DOHH2 (cell line): ENCODE measurements at regions not wholly inside any gene's neighbourhood (a gene's known extent, or its start where the extent isn't known, plus 50 kb on each side); places are given as distances from the start of the nearest gene placed in this dataset.

Experiments
- H3F3A ChIP-seq: fragments of 200-600 bp; sonication (generic), shearing (Covaris generic); 2 replicates; pipeline ENCODE4 v1.6.0; 2016; ENCODE audit warnings: antibody characterized with exemption, mild to moderate bottlenecking; ENCODE audit not compliant: control insufficient read depth, insufficient read depth
- H3K27ac ChIP-seq: fragments of 200-600 bp; sonication (generic); 2 replicates; pipeline ENCODE4 v1.5.1; 2014; ENCODE audit warnings: low read depth, mild to moderate bottlenecking, low read length, moderate library complexity
- H3K27me3 ChIP-seq: fragments of 200-600 bp; sonication (generic); 2 replicates; pipeline ENCODE4 v1.6.1; 2014; ENCODE audit warnings: mild to moderate bottlenecking, low read length, mixed read lengths; ENCODE audit not compliant: control insufficient read depth
- H3K36me3 ChIP-seq: fragments of 200-600 bp; sonication (generic); 2 replicates; pipeline ENCODE4 v1.6.1; 2014; ENCODE audit warnings: mild to moderate bottlenecking, low read length, moderate library complexity, mixed read lengths; ENCODE audit not compliant: control insufficient read depth
- H3K4me1 ChIP-seq: fragments of 200-600 bp; sonication (generic); 2 replicates; pipeline ENCODE4 v1.6.1; 2014; ENCODE audit warnings: mild to moderate bottlenecking, low read length, mixed read lengths; ENCODE audit not compliant: control insufficient read depth
- H3K4me2 ChIP-seq: fragments of 200-600 bp; sonication (generic); 2 replicates; pipeline ENCODE4 v1.6.0; 2014; ENCODE audit warnings: mild to moderate bottlenecking, low read length, moderate library complexity
- H3K4me3 ChIP-seq: fragments of 200-600 bp; sonication (generic); 2 replicates; pipeline ENCODE4 v1.5.1; 2014; ENCODE audit warnings: mild to moderate bottlenecking, low read length, mixed read lengths
- H3K79me2 ChIP-seq: fragments of 200-600 bp; sonication (generic); 2 replicates; pipeline ENCODE4 v1.6.1; 2014; ENCODE audit warnings: mild to moderate bottlenecking, low read length, mixed read lengths; ENCODE audit not compliant: control insufficient read depth
- H3K9me2 ChIP-seq: fragments of 200-600 bp; sonication (generic); replicated peaks from 2 replicates; pipeline ENCODE4 v1.6.1; 2014; ENCODE audit warnings: mild to moderate bottlenecking, low read length, mixed read lengths; ENCODE audit not compliant: control insufficient read depth
- H3K9me3 ChIP-seq: fragments of 200-600 bp; sonication (generic); 2 replicates; pipeline ENCODE4 v1.6.1; 2014; ENCODE audit warnings: antibody characterized with exemption, low read length, mixed read lengths; ENCODE audit not compliant: control insufficient read depth, insufficient read depth
- H4K20me1 ChIP-seq: fragments of 200-600 bp; sonication (generic); 2 replicates; pipeline ENCODE4 v1.6.0; 2014; ENCODE audit warnings: low read depth, mild to moderate bottlenecking, antibody characterized with exemption, low read length, moderate library complexity; ENCODE audit not compliant: control insufficient read depth, insufficient read depth
- CTCF ChIP-seq: fragments of 200-600 bp; sonication (generic); IDR thresholded peaks from one replicate; pipeline ENCODE4 v1.5.1; 2014; ENCODE audit warnings: antibody characterized with exemption, mild to moderate bottlenecking, low read depth, low read length; ENCODE audit not compliant: poor library complexity, severe bottlenecking
- EZH2phosphoT487 ChIP-seq: fragments of 200-600 bp; sonication (generic); IDR thresholded peaks from 2 replicates; pipeline ENCODE4 v1.6.1; 2017; ENCODE audit warnings: borderline replicate concordance, mild to moderate bottlenecking, antibody characterized with exemption, low read length, moderate library complexity, mixed read lengths

GRCh38 chr3:117278424-117279190 is 569.0 kb downstream of the TUSC7 start:
- Histone ChIP-seq H3K9me2 (no peaks in the 10 kb centered on the region), H3K9me3 (no peaks in the 10 kb centered on the region), H3K4me2 (no peak overlapping the region), H3F3A (no peaks in the 10 kb centered on the region), H3K79me2 (no peaks in the 10 kb centered on the region), H3K36me3 (no peaks in the 10 kb centered on the region), H3K4me3 (no peak overlapping the region), H3K27ac (no peak overlapping the region), H3K27me3 (no peaks in the 10 kb centered on the region), H4K20me1 (no peaks in the 10 kb centered on the region), H3K4me1 (no peaks in the 10 kb centered on the region)
- TF ChIP-seq EZH2phosphoT487 (no peak), CTCF (no peak)

- Histone ChIP-seq H3K27me3 (no peaks in the 10 kb centered on the region), H3K27ac (no peak overlapping the region), H3K36me3 (no peaks in the 10 kb centered on the region), H4K20me1 (no peaks in the 10 kb centered on the region), H3K4me1 (no peaks in the 10 kb centered on the region), H3K9me2 (no peaks in the 10 kb centered on the region), H3K79me2 (no peaks in the 10 kb centered on the region), H3K9me3 (no peaks in the 10 kb centered on the region), H3K4me2 (no peak overlapping the region), H3F3A (no peaks in the 10 kb centered on the region), H3K4me3 (no peak overlapping the region)
- TF ChIP-seq EZH2phosphoT487 (no peak), CTCF (no peak)
These were observed 571.8 kb downstream of the TUSC7 start for GRCh38 chr3:117281371-117281770.

- Histone ChIP-seq H3K4me1 (no peaks in the 10 kb centered on the region), H4K20me1 (no peaks in the 10 kb centered on the region), H3K9me2 (no peaks in the 10 kb centered on the region), H3K27me3 (no peaks in the 10 kb centered on the region), H3F3A (no peaks in the 10 kb centered on the region), H3K79me2 (no peaks in the 10 kb centered on the region), H3K9me3 (no peaks in the 10 kb centered on the region), H3K4me3 (no peak overlapping the region), H3K36me3 (no peaks in the 10 kb centered on the region), H3K27ac (no peak overlapping the region), H3K4me2 (no peak overlapping the region)
- TF ChIP-seq EZH2phosphoT487 (no peak), CTCF (no peak)
These were observed 573.0 kb downstream of the TUSC7 start for GRCh38 chr3:117282566-117282965.
